GM23338 (cell line): ENCODE measurements at regions not wholly inside any gene's neighbourhood (a gene's known extent, or its start where the extent isn't known, plus 50 kb on each side); places are given as distances from the start of the nearest gene placed in this dataset.

ENCODE experiments used
- ATAC-seq: fragments of 200-7000 bp; cut with Tn5 transposase; 3 replicates; pipeline ENCODE4 v1.9.1; 2020
- DNase-seq: peaks from one replicate; pipeline ENCODE4 v3.0.0-alpha.2; 2015; ENCODE audit warnings: low spot score
- H2AFZ ChIP-seq: fragments of 200-600 bp; sonication (generic); 2 replicates; pipeline ENCODE4 v1.8.0; 2016; ENCODE audit warnings: antibody characterized with exemption, mild to moderate bottlenecking, moderate library complexity
- H3F3A ChIP-seq: fragments of 200-600 bp; sonication (generic); replicated peaks from 2 replicates; pipeline ENCODE4 v1.8.0; 2017; ENCODE audit warnings: antibody characterized with exemption, mixed run types, low read depth
- H3K27ac ChIP-seq: fragments of 200-600 bp; sonication (generic); 2 replicates; pipeline ENCODE4 v1.6.1; 2016; ENCODE audit warnings: low read depth
- H3K27me3 ChIP-seq: fragments of 200-600 bp; sonication (generic); 2 replicates; pipeline ENCODE4 v1.8.0; 2016; ENCODE audit warnings: mild to moderate bottlenecking, mixed run types, moderate library complexity; ENCODE audit not compliant: insufficient read depth
- H3K36me3 ChIP-seq: fragments of 200-600 bp; sonication (generic); 2 replicates; pipeline ENCODE4 v1.8.0; 2016; ENCODE audit warnings: mild to moderate bottlenecking; ENCODE audit not compliant: insufficient read depth
- H3K4me1 ChIP-seq: fragments of 200-600 bp; sonication (generic); 2 replicates; pipeline ENCODE4 v1.8.0; 2016; ENCODE audit warnings: mild to moderate bottlenecking, moderate library complexity; ENCODE audit not compliant: insufficient read depth
- H3K4me2 ChIP-seq: fragments of 200-600 bp; sonication (generic); 2 replicates; pipeline ENCODE4 v1.7.1; 2017; ENCODE audit warnings: mixed run types
- H3K4me3 ChIP-seq: fragments of 200-600 bp; sonication (generic); 2 replicates; pipeline ENCODE4 v1.6.1; 2016; ENCODE audit warnings: mixed run types
- H3K79me2 ChIP-seq: fragments of 200-600 bp; sonication (generic); replicated peaks from 2 replicates; pipeline ENCODE4 v1.8.0; 2017; ENCODE audit warnings: mild to moderate bottlenecking; ENCODE audit not compliant: insufficient read depth
- H3K9me2 ChIP-seq: fragments of 200-600 bp; sonication (generic); 2 replicates; pipeline ENCODE4 v1.8.0; 2017; ENCODE audit not compliant: insufficient read depth
- H4K20me1 ChIP-seq: fragments of 200-600 bp; sonication (generic); replicated peaks from 2 replicates; pipeline ENCODE4 v1.8.0; 2017; ENCODE audit warnings: mild to moderate bottlenecking; ENCODE audit not compliant: insufficient read depth
- H3K27ac Mint-ChIP-seq: 2 replicates; pipeline ENCODE4 v1.8.0; 2020; ENCODE audit warnings: inconsistent platforms, mild to moderate bottlenecking, moderate library complexity, mixed read lengths
- H3K27me3 Mint-ChIP-seq: 3 replicates; pipeline ENCODE4 v1.8.0; 2022; ENCODE audit warnings: low read depth, mild to moderate bottlenecking, moderate library complexity, mixed read lengths, inconsistent platforms; ENCODE audit not compliant: insufficient read depth, poor library complexity
- H3K36me3 Mint-ChIP-seq: 3 replicates; pipeline ENCODE4 v1.8.0; 2021; ENCODE audit warnings: low read depth, mild to moderate bottlenecking, inconsistent platforms, moderate library complexity, mixed read lengths
- H3K4me1 Mint-ChIP-seq: 3 replicates; pipeline ENCODE4 v1.8.0; 2020; ENCODE audit warnings: mild to moderate bottlenecking, inconsistent platforms, mixed read lengths
- H3K4me3 Mint-ChIP-seq: 3 replicates; pipeline ENCODE4 v1.8.0; 2021; ENCODE audit warnings: moderate library complexity, mild to moderate bottlenecking, inconsistent platforms, mixed read lengths
- H3K9me3 Mint-ChIP-seq: 3 replicates; pipeline ENCODE4 v1.8.0; 2020; ENCODE audit warnings: moderate library complexity, mild to moderate bottlenecking, inconsistent platforms, mixed read lengths
- CREB1 ChIP-seq: fragments of 250-450 bp; sonication (Bioruptor Pico); IDR thresholded peaks from 2 replicates; pipeline ENCODE4 v1.5.0; 2020; ENCODE audit warnings: low read depth, mild to moderate bottlenecking, moderate library complexity
- JUNB ChIP-seq: IDR thresholded peaks from one replicate; pipeline ENCODE4 v1.6.1; 2016; ENCODE audit warnings: antibody characterized with exemption; ENCODE audit not compliant: unreplicated experiment
- POLR2AphosphoS5 ChIP-seq: IDR thresholded peaks from 2 replicates; pipeline ENCODE4 v1.6.1; 2016; ENCODE audit warnings: antibody characterized with exemption, low read depth
- STAT1 ChIP-seq: IDR thresholded peaks from one replicate; pipeline ENCODE4 v1.6.1; 2016; ENCODE audit warnings: antibody characterized with exemption; ENCODE audit not compliant: unreplicated experiment
- ZNF114 ChIP-seq: fragments of 250-450 bp; sonication (Bioruptor Pico); IDR thresholded peaks from 2 replicates; pipeline ENCODE4 v1.5.0; 2020; ENCODE audit warnings: mild to moderate bottlenecking, moderate library complexity
- ZNF331 ChIP-seq: fragments of 250-450 bp; sonication (Bioruptor Pico); IDR thresholded peaks from 2 replicates; pipeline ENCODE4 v1.5.0; 2020; ENCODE audit warnings: low read depth, mild to moderate bottlenecking, moderate library complexity
- TF ChIP-seq, protein P1 (sequence below): fragments of 250-450 bp; sonication (Bioruptor Pico); IDR thresholded peaks from 2 replicates; pipeline ENCODE4 v1.5.0; 2020; ENCODE audit warnings: mild to moderate bottlenecking, moderate library complexity
- TF ChIP-seq, protein P2 (sequence below): IDR thresholded peaks from 2 replicates; pipeline ENCODE4 v1.6.1; 2016; ENCODE audit warnings: antibody characterized with exemption

DNA sequence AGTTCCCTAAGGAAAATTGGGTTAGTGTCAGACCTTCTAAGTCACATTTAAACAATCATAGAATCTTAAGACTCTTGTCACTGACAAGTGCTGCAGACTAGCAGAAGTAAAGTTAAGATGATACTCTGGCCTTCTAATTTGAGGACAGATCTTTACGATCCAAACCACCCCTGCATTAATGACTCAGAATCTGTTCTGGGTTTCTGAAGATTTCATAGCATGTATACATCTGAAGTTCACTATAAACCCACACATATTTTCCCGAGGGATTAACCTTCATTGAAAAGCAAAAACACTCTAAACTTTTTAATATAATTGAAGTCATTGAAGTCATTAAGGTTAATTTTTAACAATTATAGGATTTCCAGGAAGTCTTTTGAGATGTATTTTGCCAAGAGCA lies 674.3 kb downstream of the IQCM start:
- no peaks in the 10 kb centered on the region for H3K79me2 ChIP-seq
- no peak for DNase-seq
- H3K27ac ChIP-seq: no peak overlapping the region
- H3K4me2 ChIP-seq: no peak overlapping the region
- Mint-ChIP-seq H3K27me3 (no peaks in the 10 kb centered on the region), H3K27ac (no peak overlapping the region), H3K9me3 (no peaks in the 10 kb centered on the region), H3K4me3 (no peak overlapping the region), H3K4me1 (peaks cover 12% of the 10 kb centered on the region), H3K36me3 (no peaks in the 10 kb centered on the region)
- no peaks in the 10 kb centered on the region for H3K27me3 ChIP-seq
- 0 out of 2 replicates have a peak, but pooled peaks cover 5% of the 10 kb centered on the region for H3K9me2 ChIP-seq
- TF ChIP-seq JUNB (no peak), CREB1 (CRISPR knock-in tag) (no peak), ZNF331 (no peak), POLR2AphosphoS5 (no peak), STAT1 (no peak), ZNF114 (CRISPR knock-in tag) (no peak)
- TF ChIP-seq, protein P1, sequence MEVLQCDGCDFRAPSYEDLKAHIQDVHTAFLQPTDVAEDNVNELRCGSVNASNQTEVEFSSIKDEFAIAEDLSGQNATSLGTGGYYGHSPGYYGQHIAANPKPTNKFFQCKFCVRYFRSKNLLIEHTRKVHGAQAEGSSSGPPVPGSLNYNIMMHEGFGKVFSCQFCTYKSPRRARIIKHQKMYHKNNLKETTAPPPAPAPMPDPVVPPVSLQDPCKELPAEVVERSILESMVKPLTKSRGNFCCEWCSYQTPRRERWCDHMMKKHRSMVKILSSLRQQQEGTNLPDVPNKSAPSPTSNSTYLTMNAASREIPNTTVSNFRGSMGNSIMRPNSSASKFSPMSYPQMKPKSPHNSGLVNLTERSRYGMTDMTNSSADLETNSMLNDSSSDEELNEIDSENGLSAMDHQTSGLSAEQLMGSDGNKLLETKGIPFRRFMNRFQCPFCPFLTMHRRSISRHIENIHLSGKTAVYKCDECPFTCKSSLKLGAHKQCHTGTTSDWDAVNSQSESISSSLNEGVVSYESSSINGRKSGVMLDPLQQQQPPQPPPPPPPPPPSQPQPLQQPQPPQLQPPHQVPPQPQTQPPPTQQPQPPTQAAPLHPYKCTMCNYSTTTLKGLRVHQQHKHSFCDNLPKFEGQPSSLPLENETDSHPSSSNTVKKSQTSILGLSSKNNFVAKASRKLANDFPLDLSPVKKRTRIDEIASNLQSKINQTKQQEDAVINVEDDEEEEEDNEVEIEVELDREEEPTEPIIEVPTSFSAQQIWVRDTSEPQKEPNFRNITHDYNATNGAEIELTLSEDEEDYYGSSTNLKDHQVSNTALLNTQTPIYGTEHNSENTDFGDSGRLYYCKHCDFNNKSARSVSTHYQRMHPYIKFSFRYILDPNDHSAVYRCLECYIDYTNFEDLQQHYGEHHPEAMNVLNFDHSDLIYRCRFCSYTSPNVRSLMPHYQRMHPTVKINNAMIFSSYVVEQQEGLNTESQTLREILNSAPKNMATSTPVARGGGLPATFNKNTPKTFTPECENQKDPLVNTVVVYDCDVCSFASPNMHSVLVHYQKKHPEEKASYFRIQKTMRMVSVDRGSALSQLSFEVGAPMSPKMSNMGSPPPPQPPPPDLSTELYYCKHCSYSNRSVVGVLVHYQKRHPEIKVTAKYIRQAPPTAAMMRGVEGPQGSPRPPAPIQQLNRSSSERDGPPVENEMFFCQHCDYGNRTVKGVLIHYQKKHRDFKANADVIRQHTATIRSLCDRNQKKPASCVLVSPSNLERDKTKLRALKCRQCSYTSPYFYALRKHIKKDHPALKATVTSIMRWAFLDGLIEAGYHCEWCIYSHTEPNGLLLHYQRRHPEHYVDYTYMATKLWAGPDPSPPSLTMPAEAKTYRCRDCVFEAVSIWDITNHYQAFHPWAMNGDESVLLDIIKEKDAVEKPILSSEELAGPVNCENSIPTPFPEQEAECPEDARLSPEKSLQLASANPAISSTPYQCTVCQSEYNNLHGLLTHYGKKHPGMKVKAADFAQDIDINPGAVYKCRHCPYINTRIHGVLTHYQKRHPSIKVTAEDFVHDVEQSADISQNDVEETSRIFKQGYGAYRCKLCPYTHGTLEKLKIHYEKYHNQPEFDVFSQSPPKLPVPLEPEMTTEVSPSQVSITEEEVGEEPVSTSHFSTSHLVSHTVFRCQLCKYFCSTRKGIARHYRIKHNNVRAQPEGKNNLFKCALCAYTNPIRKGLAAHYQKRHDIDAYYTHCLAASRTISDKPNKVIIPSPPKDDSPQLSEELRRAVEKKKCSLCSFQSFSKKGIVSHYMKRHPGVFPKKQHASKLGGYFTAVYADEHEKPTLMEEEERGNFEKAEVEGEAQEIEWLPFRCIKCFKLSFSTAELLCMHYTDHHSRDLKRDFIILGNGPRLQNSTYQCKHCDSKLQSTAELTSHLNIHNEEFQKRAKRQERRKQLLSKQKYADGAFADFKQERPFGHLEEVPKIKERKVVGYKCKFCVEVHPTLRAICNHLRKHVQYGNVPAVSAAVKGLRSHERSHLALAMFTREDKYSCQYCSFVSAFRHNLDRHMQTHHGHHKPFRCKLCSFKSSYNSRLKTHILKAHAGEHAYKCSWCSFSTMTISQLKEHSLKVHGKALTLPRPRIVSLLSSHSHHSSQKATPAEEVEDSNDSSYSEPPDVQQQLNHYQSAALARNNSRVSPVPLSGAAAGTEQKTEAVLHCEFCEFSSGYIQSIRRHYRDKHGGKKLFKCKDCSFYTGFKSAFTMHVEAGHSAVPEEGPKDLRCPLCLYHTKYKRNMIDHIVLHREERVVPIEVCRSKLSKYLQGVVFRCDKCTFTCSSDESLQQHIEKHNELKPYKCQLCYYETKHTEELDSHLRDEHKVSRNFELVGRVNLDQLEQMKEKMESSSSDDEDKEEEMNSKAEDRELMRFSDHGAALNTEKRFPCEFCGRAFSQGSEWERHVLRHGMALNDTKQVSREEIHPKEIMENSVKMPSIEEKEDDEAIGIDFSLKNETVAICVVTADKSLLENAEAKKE: no peak
- TF ChIP-seq, protein P2, sequence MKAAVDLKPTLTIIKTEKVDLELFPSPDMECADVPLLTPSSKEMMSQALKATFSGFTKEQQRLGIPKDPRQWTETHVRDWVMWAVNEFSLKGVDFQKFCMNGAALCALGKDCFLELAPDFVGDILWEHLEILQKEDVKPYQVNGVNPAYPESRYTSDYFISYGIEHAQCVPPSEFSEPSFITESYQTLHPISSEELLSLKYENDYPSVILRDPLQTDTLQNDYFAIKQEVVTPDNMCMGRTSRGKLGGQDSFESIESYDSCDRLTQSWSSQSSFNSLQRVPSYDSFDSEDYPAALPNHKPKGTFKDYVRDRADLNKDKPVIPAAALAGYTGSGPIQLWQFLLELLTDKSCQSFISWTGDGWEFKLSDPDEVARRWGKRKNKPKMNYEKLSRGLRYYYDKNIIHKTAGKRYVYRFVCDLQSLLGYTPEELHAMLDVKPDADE: no peak
- H4K20me1 ChIP-seq: no peaks in the 10 kb centered on the region
- H3K4me3 ChIP-seq: no peak overlapping the region
- H2AFZ ChIP-seq: no peak overlapping the region
- H3K36me3 ChIP-seq: no peaks in the 10 kb centered on the region
- peaks cover 5% of the 10 kb centered on the region; the same call in 1 of the 2 replicates for H3K4me1 ChIP-seq
- ATAC-seq: no peak
- H3F3A ChIP-seq: no peaks in the 10 kb centered on the region
